ENCODE measurements at regions not wholly inside any gene's neighbourhood (a gene's known extent, or its start where the extent isn't known, plus 50 kb on each side); places are given as distances from the start of the nearest gene placed in this dataset.
A peak's percentile ranks its signal among the peaks of the same experiment; 100 is the strongest.

DNA sequence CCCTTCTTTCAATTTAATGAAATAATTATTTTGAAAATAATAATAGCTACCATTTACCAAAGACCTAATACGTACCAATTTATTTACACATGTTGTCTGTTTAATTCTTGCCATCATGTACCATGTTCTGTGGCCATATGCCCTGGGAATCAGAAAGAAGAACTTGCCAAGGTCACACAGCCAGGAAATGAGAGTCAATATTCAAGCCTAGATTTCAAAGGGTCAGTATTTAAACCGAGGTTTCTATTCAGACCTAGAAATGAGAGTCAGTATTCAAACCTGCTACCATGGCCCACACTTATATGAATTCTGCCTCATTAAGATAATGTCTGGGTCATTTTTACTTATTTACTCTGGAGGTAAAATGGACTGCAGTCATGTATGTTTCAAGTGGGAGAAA lies 103.6 kb upstream of the TBL1XR1 start:
- DNase-seq (ENCODE audit: low read depth): no peak

DNA sequence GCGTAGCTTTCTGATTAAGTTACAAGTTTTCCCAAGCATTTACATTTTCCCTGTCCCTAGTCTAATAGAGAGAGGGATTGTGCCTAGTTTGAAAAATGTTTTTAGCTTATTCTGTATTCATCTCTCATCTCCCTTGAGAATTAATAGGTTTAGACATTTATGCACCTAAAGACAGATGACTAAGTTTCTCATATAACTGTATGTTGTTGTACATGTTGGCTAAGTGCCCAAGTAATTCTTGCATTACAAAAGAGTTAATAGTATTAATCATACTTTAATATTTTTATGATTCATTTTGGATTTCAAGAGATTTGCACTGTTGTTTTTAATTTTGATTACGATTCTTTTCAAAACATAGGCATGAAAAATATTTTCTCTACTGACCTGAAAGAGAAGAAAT lies 109.0 kb upstream of the TBL1XR1 start:
- DNase-seq (ENCODE audit: low read depth): no peak

DNA sequence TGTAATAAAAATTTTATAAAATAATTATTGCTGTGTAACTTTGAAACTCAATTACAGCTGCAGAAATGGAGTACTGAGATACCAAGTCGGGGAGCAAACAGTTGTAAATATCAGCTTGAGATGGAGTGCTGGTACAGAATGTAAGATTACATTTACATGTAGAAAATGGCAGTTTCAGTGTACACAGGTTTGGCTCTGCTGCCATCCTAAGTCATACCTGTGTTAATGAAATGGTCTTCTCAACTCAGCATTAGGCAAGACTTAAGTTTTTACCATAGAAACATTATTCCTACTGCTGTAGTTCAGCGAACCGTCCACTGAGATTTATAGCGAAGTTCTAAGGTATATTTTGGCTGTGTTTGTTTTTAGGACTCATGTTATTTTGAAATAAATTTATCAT lies 110.1 kb upstream of the TBL1XR1 start:
- DNase-seq (ENCODE audit: low read depth): no peak

DNA sequence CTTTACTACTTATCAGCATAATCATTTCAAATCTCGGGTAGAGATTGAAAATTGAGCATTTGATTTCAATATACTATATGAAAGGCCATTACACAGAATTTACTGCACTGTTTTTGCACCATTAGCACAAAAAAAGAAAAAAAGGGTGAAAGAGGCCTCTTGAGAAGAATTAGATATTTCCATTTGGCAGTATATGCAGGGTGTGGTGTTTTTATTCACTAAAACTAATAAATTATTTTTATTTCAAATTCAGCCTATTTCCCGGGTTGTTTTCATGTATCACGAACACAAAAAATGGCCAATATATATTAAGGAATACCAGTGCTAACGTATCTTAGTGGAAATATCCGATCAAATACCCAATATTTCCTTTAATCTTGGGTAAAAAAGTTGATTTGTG lies 110.5 kb upstream of the TBL1XR1 start:
- DNase-seq (ENCODE audit: low read depth): no peak

DNA sequence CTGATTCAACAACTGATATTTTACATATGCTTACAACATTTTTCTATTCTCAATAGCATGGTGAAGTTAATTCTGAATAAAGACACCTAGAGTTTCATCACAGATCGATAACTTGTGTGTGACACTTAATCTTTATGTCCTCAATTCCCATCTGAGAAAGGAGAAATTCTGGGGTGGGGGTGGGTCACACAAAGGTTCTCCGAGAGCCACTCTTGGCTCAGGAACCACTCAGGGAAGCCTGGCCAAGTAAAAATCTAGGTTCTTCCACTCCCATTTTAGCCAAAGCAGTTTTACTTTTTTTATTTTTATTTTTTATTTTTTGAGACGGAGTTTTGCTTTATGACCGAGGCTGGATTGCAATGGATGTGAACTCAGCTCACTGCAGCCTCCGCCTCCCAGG lies 111.0 kb upstream of the TBL1XR1 start:
- DNase-seq (ENCODE audit: low read depth): no peak

DNA sequence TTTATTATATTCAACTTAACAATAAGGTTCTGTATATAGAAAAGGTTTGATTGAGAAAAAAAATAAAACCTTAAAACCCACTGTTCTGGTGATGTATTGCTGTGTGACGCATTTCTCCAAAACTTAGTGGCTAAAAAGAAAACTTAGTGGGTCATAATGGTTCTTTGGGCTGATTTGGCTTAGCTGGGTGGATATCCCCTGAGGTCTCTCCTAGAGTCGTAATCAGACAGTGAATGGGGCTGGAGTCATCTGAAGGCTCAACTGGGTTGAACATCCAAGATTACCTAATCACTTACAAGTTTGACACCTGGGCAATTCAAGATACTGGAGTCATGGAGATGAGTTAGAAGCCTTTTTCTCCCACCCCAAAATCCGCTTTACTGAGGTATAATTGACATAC lies 111.6 kb upstream of the TBL1XR1 start:
- DNase-seq (ENCODE audit: low read depth): no peak

DNA sequence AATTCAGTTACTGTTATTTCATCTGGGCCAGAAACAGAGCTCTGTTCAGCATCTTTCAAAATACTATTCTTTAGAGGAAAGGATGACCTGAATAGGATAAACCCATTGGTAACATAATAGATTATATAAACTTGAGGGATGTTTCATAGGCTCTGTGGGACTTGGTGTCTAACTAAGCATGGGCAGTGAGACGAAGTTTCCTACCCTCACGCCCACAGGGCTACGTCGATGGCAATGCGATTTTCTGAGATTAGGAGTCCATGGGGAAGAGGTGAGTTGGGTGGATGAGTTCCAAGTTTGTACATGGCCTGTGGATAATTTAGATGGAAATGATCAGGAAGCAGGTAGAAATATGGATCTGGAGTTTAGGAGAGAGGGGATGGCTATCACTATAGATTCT lies 115.2 kb upstream of the TBL1XR1 start:
- DNase-seq (ENCODE audit: low read depth): no peak

DNA sequence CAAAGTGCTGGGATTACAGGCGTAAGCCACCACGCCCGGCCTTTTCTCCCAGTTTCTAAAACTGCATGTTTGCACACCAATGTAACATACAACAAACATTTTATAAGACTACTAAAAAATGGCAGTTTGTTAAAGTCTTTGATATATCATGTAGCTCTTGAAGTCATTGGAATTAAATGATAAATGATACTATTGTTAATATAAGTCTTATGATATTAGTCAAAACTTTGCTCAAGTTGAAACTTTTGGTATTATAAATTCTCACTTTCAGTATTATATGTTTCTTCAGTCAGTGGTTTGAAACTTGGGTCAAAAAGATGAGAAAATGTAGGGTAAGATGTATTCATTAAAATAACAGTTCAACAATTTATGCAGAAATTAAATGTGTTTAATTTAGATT lies 117.6 kb upstream of the TBL1XR1 start:
- DNase-seq (ENCODE audit: low read depth): no peak

DNA sequence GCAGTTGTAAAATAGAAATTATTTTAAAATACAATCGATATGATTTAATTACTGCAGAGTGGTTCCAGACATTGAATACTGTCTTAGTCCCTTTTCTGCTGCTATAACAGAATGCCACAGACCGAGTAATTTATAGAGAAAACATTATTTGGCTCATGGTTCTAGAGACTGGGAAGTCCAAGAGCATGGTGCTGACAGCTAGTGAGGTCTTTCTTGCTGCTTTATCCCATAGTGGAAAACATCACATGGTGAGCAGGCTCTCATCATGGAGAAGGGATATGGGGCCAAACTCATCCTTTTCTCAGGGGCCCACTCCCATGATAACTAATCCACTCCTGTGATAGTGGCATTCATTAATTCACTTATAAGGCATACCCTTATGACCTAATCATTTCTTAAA lies 120.0 kb upstream of the TBL1XR1 start:
- DNase-seq (ENCODE audit: low read depth): no peak

DNA sequence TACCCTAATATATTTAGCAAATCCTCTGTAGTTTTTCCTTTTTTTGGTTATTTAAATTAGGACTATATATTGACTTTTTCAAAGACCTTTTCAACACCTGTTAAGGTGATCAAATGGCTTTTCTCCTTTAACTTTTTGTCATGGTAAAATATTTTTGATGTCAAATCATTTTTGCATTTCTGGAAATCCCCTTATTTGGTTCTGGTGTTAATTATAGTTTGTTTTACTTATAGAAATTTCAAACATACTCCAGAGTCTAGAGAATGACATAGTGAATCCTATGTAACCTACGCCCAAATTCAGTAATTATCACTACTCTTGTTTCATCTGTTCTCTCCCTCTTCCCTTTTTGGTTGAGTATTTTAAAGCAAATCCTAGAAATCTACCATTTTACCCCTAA lies 121.3 kb upstream of the TBL1XR1 start:
- no peak for DNase-seq (ENCODE audit: low read depth)

DNA sequence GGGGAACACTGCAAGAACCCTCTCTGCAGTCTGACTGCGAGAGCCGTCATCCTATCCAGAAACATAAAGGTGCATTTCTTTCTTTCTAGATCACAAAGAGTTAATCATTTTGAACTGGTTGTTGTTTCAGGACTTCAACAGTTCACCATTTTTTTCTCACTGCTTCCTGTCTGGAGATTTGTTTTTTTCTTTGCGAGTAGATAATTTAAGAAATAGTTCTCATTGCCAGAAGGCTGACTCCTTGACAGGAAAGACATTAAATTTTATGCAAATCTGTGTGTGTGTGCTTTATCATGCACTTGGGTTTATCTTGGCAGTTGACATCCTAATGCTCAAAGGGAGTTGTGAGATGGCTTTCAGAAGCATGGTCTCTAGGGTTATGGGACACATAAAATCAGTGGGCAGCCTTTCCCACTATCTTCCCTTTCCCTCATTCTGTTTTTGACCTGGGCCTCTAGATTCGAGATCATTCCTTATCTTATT lies 123.5 kb upstream of the TBL1XR1 start:
- no peak for DNase-seq (ENCODE audit: low read depth)

DNA sequence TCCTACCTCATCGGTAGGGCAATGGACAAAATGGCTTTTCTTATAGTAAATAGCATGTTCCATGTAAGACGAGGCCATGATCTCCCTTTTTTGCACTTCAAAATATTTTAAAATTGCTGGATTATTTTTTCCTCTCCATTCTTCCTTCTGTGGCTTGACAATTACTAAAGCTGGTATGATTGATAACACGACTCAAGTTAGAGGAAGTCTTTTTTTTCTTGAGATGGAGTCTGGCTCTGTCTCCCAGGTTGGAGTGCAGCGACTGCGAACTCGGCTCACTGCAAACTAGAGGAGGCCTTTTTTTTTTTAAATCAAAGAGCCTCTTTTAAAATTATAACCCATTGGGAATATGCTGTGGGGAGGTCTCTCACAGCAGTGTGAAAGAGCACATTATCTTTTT lies 124.5 kb upstream of the TBL1XR1 start:
- DNase-seq (ENCODE audit: low read depth): no peak

DNA sequence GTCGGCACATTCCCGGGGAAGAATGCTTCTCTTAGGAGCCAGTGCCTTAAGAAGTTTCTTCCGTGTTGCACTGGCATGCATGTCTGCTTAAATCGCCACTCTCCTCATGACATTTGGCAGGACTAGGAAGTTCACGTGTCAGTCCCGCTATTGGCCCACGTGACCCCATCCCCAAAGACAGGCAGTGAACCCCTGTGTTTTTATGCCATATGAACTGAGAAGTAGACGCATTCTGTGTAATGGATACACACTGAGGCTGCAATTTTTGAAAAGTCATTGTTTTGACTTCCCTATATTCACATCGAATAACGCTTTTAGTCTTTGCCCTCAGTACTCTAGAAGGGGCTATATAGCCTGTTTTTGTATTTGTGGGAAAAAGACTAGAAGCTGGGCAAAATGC lies 125.6 kb upstream of the TBL1XR1 start:
- no peak for DNase-seq (ENCODE audit: low read depth)

DNA sequence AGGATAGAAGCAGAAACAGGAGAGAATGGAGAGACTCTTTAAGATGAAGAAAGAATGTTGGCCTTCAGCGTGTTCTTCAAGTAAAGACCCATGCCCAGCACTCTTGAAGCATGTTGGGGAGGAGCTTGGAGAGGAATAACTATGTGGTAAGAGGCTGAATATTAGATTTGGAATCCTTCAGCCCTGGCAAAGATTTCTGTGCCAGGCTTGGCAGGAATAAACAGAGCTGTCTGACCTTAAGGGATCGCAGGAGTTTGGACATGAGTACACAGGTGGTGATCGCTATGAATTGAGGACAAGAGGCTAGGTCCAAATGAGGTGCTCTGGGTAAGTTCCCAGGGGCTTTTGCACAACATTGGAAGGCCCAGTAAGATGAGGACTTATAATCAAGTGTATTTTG lies 132.6 kb upstream of the TBL1XR1 start:
- DNase-seq (ENCODE audit: low read depth): no peak

DNA sequence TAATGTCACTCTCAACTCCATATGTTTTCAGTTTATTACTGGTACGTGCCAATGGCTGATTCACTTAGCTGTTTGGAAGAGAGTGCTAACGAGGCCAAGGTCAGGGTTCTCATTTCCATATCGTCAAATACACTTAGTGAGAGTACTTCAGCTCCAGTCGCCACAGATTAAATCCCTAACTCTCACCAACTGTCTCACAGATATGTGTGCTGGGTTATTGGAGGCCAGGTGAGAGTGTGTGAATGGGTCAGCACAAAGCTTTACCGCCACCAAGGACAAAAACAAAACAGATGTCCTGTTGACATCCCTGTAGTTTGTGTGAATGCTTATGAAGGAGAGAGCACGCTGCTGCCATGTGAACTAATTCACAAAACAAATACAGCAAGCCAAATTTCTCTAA lies 133.5 kb upstream of the TBL1XR1 start:
- DNase-seq (ENCODE audit: low read depth): no peak

DNA sequence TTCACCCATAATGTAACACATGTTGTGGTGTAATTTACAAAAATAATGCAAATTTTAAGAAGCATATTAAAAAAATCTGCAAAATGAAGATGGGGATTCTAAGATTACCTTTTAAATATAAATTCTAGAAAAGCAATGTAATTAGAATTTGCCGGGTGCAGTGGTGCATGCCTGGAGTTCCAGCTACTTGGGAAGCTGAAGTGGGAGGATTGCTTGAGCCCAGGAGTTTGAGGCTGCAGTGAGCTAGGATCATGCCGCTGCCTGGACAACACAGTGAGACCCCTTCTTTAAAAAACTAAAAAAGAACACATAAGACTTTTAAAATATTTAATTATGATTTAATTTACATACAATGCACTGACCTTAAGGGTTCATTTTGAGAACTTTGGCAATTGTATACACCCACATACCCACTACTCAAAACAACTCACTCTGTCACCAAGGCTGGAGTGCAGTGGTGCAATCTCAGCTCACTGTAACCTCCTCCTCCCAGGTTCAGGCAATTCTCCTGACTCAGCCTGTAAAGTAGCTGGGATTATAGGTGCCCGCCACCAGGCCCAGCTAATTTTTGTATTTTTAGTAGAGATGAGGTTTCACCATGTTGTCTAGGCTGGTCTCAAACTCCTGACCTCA lies 134.0 kb upstream of the TBL1XR1 start:
- no peak for DNase-seq (ENCODE audit: low read depth)

DNA sequence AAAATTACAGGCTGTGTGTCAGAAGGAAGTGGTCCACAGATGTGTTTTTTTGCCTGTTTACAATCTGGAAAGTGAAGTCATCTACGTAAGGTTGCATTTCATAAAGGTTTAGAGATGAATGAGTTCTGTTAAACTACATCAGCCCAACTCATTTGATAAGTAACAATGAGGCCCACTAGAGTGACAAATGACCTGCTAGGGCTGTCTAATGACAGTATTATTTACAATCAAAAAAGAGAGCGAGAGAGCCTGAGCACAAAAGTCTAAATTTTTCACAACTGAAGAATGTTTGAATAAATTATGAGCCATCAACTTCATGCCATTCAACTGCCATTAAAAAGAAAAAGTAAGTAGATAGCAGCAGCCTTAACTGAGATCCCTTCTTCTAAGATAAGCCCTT lies 135.7 kb upstream of the TBL1XR1 start:
- no peak for DNase-seq (ENCODE audit: low read depth)

DNA sequence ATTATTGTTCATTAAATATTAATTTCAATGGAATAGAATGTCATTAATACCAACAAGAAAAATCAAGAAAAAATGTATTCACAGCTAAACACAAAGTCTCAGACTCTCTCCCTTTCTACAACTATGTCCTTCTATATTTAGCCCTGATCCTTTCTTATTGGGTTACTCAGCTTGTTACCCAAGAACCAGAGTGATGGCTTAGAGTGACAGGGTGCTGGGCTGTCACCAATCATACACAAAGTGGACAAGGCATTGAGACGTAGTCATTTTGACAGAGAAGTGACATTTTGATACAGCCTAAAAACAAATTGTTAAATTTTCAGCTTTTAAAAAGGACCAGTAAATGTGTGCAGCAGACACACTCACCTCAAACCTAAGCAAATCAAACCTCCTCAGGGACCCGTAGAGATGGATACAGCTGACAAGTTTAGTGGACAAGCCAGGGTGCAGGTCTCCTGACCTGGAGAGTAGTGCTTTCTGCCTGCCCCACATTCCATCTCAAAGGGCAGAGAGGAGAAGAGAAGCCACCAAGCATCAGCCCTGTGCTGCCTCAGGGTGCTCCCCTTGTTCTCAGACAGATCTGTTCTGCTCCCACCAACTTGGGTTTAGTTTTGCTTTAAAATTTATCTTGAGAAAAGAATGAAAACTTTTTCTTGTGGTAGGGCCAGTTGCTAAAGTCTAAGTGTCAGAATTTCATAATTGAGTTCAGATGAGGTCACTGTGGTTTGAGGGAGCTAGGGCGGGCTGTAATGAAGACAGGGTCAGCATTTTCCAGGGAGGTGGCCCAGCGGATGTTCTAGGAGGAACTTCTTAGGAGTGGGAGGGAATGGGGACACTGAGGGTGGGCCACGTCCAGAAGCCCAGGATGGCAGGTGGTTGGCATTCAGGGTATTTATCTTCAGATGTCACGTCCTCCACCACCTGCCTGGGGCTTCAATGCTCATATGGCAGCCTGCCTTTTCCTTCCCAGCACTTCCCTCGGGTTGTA lies 136.5 kb upstream of the TBL1XR1 start:
- DNase-seq (ENCODE audit: low read depth): no peak

DNA sequence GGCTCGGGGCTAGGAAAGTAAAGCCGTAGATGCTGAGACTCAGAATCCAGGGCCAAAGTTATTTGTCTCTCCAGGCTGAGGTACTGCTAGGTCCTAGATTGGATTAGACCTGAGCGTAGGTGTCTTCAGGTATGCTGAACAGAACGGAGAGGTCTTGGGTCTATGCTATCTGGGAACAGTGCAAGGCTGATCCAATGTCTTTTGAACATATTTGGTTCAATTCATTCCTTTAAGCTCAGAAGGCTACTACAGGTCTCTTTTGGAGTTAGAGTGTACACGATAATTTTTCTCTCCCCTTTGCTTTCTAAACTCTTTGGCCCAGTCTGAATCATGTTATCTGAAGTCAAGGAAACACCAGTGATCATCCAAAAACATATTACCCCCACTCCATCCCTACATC lies 137.5 kb upstream of the TBL1XR1 start:
- no peak for DNase-seq (ENCODE audit: low read depth)

DNA sequence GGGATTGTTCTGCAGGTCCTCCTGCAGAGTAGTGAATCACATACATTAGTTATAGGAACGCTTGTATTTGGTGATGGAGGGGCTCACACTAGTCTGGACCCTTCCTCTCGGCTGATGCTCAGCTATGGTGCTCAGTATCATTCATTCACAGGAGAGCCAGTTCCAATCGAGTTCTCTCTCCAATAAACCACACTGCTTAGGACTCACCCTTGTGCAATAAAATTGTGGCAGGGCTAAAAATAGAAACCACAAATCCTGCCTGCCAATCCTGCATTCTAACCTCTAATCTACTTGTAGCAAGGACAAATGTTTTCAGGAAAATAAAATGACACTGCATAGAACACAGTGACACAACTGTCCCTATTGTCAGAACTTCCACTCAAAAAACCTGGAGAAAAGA lies 138.4 kb upstream of the TBL1XR1 start:
- no peak for DNase-seq (ENCODE audit: low read depth)

DNA sequence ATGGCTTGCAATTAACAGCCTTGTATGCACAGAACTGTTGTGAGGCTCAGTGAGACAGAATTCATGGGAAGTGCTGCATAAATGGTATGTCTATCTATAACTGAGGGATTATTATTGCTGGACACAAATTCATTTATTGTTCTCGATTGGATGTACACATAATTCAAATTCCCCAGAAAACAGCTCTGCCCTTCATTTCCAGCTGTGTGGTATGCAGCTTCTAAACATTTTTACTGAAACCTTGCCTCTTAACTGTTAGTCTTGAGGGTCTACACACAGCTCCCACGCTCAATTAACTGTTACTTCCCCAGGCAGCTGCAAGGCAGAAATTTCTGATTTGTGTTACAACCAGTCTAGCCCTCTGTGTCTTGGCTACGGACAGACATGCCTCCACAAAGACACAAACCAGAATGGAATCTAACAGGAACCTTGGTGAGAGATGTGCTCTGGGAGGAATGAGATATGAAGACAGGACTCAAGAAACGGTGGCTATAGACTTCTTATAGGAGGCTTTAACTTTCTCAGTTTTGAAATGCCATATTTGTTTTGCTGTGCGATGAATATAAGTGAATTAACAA lies 139.7 kb upstream of the TBL1XR1 start:
- no peak for DNase-seq (ENCODE audit: low read depth)

DNA sequence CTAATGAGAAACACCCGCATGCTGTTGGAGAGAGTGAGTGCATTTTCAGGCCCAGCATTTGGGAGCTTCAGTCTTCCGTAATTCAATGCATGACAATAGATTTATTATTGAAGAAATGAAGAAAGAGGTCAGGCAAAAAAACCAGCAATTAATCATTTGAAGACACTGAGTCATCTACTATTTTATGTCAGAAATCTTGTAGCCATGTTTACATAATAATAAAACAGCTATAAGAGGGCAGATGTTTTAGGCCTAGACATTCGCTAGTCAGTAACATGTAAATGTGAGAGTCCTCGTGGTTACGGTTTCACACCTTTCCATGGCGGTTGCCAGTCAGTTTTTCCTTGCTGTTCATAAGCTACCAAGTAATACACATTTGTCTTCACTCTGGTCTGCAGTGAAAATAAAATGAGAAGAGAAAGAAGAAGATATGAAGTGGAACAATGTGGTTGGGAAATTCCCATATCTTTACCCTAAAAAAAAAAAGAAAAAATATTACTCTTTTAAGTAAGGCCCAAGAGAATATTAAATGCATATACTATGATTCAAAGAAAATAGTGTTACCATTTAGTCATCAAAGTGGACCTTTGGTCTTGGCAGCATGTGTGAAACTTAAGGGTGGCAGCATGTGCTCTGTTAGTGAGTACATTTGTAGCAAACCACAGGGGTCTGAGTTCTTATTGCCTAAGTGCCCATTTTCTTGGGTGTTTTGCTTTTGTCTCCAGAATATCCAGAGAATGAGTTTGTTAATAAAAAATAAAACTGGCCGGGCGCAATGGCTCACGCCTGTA lies 140.5 kb upstream of the TBL1XR1 start:
- peak; percentile 59 for DNase-seq (ENCODE audit: low read depth)

All from Daoy (cell line).